Sigmoid colon (tissue), 4 donors: ENCODE measurements at regions not wholly inside any gene's neighbourhood (a gene's known extent, or its start where the extent isn't known, plus 50 kb on each side); places are given as distances from the start of the nearest gene placed in this dataset.

Experiments
- CTCF ChIP-seq, 4 experiments: fragments of 450-650 bp in 3 of 4; fragments of 200-600 bp in 1 of 4; IDR thresholded peaks; one replicate each; pipeline ENCODE4 v1.5.1; 2016 to 2019; ENCODE audit warnings: antibody characterized with exemption in 4 of 4, mild to moderate bottlenecking in 3 of 4, moderate library complexity in 2 of 4
- EP300 ChIP-seq, 4 donors: sonication (generic); formaldehyde crosslinking; IDR thresholded peaks; one replicate each; pipeline ENCODE4 v1.6.1; 2017; ENCODE audit warnings: antibody characterized with exemption in 4 of 4
- POLR2A ChIP-seq, 2 donors: fragments of 450-650 bp; IDR thresholded peaks; one replicate each; pipeline ENCODE4 v1.6.1; 2016; ENCODE audit warnings: antibody characterized with exemption in 2 of 2, mild to moderate bottlenecking in 2 of 2, moderate library complexity in 2 of 2

GRCh38 chr18:75492852-75493251 lies 65.3 kb upstream of the SMIM21 start:
- TF ChIP-seq CTCF (IDR thresholded peaks at IDR 0.05) (no peak), EP300 (IDR thresholded peaks at IDR 0.05) (no peak), POLR2A (IDR thresholded peaks at IDR 0.05) (no peak)
